ENCODE measurements at regions not wholly inside any gene's neighbourhood (a gene's known extent, or its start where the extent isn't known, plus 50 kb on each side); places are given as distances from the start of the nearest gene placed in this dataset.

DNA sequence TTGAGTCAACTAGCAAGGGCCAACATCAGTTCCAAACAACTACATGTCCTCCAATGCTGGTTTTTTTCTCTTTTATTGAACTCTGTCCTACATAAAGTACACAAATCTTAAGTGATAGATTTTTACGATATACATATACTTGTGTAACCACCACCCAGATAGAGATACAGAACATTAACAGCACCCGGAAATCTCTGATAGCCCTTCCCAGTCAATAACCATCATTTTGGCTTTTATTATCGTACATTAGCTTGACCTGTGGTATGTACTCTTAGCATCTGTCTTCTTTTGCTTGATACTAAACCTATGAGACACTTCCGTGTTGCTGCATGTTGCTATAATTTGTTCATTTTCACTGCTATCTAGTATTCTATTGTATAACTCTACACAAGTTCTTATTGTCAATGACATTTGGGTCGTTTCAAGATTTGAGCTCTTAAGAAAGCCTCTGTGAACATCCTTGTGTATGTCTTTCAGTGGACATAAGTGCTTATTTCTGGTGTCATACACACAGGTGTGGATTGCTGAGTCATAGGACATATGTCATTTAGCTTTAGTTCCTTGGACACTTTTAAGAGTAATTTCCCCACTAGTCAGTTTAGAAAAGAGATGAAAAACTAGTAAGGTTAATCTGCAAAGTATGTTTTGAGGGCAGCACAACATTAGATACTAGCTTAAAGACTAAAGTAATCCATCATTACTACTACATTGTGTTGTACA is 111.1 kb downstream of the PRLHR start:
- TF ChIP-seq, protein P1, sequence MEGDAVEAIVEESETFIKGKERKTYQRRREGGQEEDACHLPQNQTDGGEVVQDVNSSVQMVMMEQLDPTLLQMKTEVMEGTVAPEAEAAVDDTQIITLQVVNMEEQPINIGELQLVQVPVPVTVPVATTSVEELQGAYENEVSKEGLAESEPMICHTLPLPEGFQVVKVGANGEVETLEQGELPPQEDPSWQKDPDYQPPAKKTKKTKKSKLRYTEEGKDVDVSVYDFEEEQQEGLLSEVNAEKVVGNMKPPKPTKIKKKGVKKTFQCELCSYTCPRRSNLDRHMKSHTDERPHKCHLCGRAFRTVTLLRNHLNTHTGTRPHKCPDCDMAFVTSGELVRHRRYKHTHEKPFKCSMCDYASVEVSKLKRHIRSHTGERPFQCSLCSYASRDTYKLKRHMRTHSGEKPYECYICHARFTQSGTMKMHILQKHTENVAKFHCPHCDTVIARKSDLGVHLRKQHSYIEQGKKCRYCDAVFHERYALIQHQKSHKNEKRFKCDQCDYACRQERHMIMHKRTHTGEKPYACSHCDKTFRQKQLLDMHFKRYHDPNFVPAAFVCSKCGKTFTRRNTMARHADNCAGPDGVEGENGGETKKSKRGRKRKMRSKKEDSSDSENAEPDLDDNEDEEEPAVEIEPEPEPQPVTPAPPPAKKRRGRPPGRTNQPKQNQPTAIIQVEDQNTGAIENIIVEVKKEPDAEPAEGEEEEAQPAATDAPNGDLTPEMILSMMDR (IDR thresholded peaks at IDR 0.05), result no peak
- POLR2A ChIA-PET, result no interaction called here
- Mint-ChIP-seq H3K36me3 (ENCODE audit: low read depth) (no peaks in the 10 kb centered on the region), H3K27me3 (no peaks in the 10 kb centered on the region), H3K9me3 (no peaks in the 10 kb centered on the region), H3K27ac (no peak overlapping the region), H3K4me3 (no peak overlapping the region), H3K4me1 (no peaks in the 10 kb centered on the region)
- CTCF ChIA-PET, result no interaction called here
- intact Hi-C loops (cut with micrococcal nuclease), result no loop called here
- no peak for ATAC-seq (ENCODE audit: low read depth)
- DNase-seq, result no peak

DNA sequence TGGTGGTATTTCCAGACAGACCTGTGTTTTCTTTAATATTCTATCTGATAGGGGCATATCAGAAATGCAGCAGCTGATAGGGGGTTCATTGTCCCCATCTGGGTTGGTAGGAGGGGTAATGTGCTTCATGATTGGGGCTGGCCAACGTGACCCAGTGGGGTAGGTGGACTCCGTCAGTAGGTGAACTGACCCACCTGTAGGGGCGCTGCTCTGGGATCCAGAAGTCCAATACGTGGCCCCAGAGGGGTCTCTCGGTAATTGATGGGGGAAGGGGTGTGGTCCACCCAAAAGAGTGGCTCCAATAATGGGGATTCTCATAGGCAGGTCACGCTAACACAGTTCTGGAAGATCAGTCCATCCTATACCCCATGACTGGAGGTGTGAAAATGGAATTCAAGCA is 112.0 kb downstream of the PRLHR start:
- TF ChIP-seq, protein P1 (IDR thresholded peaks at IDR 0.05), result no peak
- intact Hi-C loops (cut with micrococcal nuclease), result no loop called here
- Mint-ChIP-seq H3K9me3 (no peaks in the 10 kb centered on the region), H3K27ac (no peak overlapping the region), H3K4me3 (no peak overlapping the region), H3K36me3 (ENCODE audit: low read depth) (no peaks in the 10 kb centered on the region), H3K27me3 (no peaks in the 10 kb centered on the region), H3K4me1 (no peaks in the 10 kb centered on the region)
- ChIA-PET POLR2A (no interaction called here), CTCF (no interaction called here)
- ATAC-seq (ENCODE audit: low read depth), result no peak
- no peak for DNase-seq

DNA sequence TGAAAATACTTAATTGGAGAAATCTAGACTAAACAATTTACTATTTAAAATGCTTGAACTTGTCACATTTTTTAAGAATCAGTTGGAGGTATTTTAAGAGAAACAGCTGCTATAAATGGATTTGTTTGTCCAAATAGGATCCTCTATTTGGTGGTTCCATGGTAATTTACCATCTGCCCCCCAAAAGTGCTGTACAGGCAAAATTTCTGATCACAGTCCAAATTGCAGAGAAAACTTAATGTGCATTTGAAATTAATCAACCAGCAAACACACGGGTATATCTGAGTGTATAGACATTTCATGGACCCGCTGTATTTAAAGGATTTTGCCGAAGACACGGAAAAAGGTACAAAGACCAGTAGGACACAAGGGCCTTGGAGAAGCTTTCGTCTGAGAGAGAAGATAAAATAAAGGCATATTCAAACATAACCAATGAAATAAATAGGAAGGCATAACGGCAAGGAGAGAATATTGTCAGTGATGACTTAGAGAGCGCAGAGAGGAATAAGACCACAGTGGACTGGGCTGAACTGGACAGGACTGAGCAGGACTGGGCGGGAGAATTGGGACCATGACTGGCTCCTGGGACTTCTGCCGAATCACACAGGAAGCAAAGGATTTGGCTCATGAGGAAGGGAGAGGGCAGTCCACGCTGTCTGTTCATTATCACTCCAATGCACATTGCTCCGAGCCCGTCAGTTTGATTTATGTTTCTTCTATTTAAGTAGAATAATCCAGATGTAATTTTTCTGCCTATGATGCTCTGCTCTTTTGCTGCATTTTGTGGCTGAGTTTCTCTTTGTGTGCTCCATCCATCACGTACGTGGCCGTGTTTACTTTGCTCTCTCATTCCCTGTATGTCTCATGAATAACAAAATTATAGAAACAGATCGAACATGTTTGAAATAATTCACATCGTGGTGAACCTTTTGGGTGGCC is 112.8 kb downstream of the PRLHR start:
- Mint-ChIP-seq H3K36me3 (ENCODE audit: low read depth) (no peaks in the 10 kb centered on the region), H3K4me1 (no peaks in the 10 kb centered on the region), H3K27ac (no peak overlapping the region), H3K27me3 (no peaks in the 10 kb centered on the region), H3K9me3 (no peaks in the 10 kb centered on the region), H3K4me3 (no peak overlapping the region)
- TF ChIP-seq, protein P1 (IDR thresholded peaks at IDR 0.05), result no peak
- ATAC-seq (ENCODE audit: low read depth), result no peak
- POLR2A ChIA-PET, result no interaction called here
- DNase-seq, result no peak
- CTCF ChIA-PET, result no interaction called here
- intact Hi-C loops (cut with micrococcal nuclease), result no loop called here

DNA sequence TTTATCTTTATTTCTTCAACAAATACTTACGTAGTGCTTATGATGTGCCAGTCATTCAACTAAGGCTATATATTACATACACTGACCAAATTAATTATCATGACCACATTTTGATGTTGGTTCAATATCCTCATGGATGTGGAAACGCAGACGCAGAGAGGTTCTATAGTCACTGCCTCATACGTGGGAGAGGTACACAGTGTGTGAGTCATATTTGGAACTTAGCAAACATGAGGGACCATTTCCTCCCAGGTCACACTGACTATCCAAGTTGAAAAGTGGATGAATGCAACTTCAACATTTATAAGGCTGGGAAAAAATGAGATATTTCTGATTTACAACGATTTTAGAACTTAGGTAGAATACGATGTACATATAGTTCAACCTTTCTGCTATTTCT is 113.6 kb downstream of the PRLHR start:
- no peaks in the 10 kb centered on the region for H3K36me3 Mint-ChIP-seq (ENCODE audit: low read depth)
- POLR2A ChIA-PET, result no interaction called here
- CTCF ChIA-PET, result no interaction called here
- no peaks in the 10 kb centered on the region for H3K27me3 Mint-ChIP-seq
- ATAC-seq (ENCODE audit: low read depth) (no peak), DNase-seq (no peak)
- intact Hi-C loops (cut with micrococcal nuclease), result no loop called here
- no peak overlapping the region for H3K4me3 Mint-ChIP-seq
- H3K27ac Mint-ChIP-seq, result no peak overlapping the region
- no peaks in the 10 kb centered on the region for H3K4me1 Mint-ChIP-seq
- no peaks in the 10 kb centered on the region for H3K9me3 Mint-ChIP-seq
- TF ChIP-seq, protein P1 (IDR thresholded peaks at IDR 0.05), result no peak

DNA sequence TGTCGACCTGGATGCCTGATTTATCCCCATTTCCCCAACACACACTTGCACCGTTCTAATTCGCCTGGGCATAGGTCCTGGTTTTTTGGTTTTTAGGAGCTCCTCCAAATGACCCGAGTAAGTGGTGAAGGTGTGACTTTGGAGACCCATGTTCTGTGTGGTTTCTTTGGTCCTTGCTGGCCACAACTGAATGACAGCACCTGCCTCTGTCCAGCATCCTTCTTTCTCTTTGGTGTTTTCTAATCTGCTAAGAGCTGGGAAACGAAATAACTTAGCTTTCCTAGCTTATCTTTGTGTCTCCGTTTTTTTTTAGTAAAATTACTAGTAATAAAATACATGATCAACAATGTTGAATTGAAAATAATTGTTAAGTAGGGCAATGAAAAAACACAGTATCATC is 120.2 kb downstream of the PRLHR start:
- POLR2A ChIA-PET, result no interaction called here
- DNase-seq, result no peak
- no peak overlapping the region for H3K4me3 Mint-ChIP-seq
- no peaks in the 10 kb centered on the region for H3K9me3 Mint-ChIP-seq
- CTCF ChIA-PET, result no interaction called here
- intact Hi-C loops (cut with micrococcal nuclease), result no loop called here
- H3K36me3 Mint-ChIP-seq (ENCODE audit: low read depth), result no peaks in the 10 kb centered on the region
- H3K27ac Mint-ChIP-seq, result no peak overlapping the region
- TF ChIP-seq, protein P1 (IDR thresholded peaks at IDR 0.05), result no peak
- no peaks in the 10 kb centered on the region for H3K4me1 Mint-ChIP-seq
- no peak for ATAC-seq (ENCODE audit: low read depth)
- peaks cover 4% of the 10 kb centered on the region for H3K27me3 Mint-ChIP-seq
